GM12878 (cell line): ENCODE measurements at regions not wholly inside any gene's neighbourhood (a gene's known extent, or its start where the extent isn't known, plus 50 kb on each side); places are given as distances from the start of the nearest gene placed in this dataset.

ENCODE experiments used
- CEBPB ChIP-seq, 2 experiments: fragments of 150-350 bp in 1 of 2; IDR thresholded peaks; 2 replicates each; pipeline ENCODE4 v1.6.1; 2012 to 2014; ENCODE audit warnings: low read depth in 2 of 2, low read length in 2 of 2, borderline replicate concordance in 1 of 2, inconsistent platforms in 1 of 2
- MYB ChIP-seq: fragments of 150-350 bp; IDR thresholded peaks from 2 replicates; pipeline ENCODE4 v1.6.1; 2014; ENCODE audit warnings: mild to moderate bottlenecking, low read depth, low read length, borderline replicate concordance
- RBBP5 ChIP-seq: fragments of 200-600 bp; sonication (generic); conservative IDR thresholded peaks from 2 replicates; pipeline ENCODE4 v1.6.1; 2016
- SMAD1 ChIP-seq: fragments of 450-650 bp; IDR thresholded peaks from 2 replicates; pipeline ENCODE4 v1.6.1; 2018; ENCODE audit warnings: mild to moderate bottlenecking, low read depth; ENCODE audit not compliant: partially characterized antibody
- ZSCAN29 ChIP-seq: fragments of 450-650 bp; IDR thresholded peaks from 2 replicates; pipeline ENCODE4 v1.6.1; 2017; ENCODE audit warnings: mild to moderate bottlenecking, moderate library complexity
- TF ChIP-seq, protein P1 (sequence below): IDR thresholded peaks from 2 replicates; pipeline ENCODE4 v1.6.1; 2012; ENCODE audit warnings: low read length, inconsistent platforms
- TF ChIP-seq, protein P2 (sequence below): IDR thresholded peaks from 2 replicates; pipeline ENCODE4 v1.6.1; 2012; ENCODE audit warnings: low read depth, low read length, improper control_type of control experiment
- TF ChIP-seq, protein P3 (sequence below): IDR thresholded peaks from 2 replicates; pipeline ENCODE4 v1.6.1; 2012; ENCODE audit warnings: mild to moderate bottlenecking, low read depth, low read length
- TF ChIP-seq, protein P4 (sequence below), 3 experiments: IDR thresholded peaks in 2 of 3; conservative IDR thresholded peaks in 1 of 3; 2 replicates each; pipeline ENCODE4 v1.5.1; 2011; ENCODE audit warnings: low read depth in 3 of 3, low read length in 3 of 3, mild to moderate bottlenecking in 3 of 3, control low read depth in 2 of 3, moderate library complexity in 2 of 3, inconsistent platforms in 1 of 3, mixed read lengths in 1 of 3; ENCODE audit not compliant: control insufficient read depth in 2 of 3, insufficient read depth in 1 of 3; ENCODE audit errors: extremely low read depth in 1 of 3
- TF ChIP-seq, protein P5 (sequence below): fragments of 450-650 bp; IDR thresholded peaks from 2 replicates; pipeline ENCODE4 v1.6.1; 2017; ENCODE audit warnings: antibody characterized with exemption, mild to moderate bottlenecking, moderate library complexity

DNA sequence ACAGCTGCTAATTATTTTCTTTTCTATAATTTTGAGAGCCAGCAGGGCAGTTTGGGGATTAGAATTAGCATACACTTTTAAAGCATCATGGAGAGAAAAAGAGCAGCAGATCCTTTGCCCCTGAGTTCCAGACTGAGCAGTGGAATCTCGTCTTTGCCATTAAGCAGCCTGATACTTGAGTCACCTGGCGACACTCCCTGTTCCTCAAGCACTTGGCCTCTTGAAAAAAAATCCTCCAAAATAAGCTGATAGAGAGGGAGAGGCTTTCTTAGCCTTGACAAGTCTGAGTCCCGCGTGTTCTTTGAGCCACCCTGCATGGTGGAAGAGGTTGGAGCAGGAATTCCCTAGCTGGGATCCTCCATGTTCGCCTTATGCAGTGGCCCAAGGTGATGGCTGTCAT lies 398.3 kb downstream of the IRX2 start:
- TF ChIP-seq, protein P1, sequence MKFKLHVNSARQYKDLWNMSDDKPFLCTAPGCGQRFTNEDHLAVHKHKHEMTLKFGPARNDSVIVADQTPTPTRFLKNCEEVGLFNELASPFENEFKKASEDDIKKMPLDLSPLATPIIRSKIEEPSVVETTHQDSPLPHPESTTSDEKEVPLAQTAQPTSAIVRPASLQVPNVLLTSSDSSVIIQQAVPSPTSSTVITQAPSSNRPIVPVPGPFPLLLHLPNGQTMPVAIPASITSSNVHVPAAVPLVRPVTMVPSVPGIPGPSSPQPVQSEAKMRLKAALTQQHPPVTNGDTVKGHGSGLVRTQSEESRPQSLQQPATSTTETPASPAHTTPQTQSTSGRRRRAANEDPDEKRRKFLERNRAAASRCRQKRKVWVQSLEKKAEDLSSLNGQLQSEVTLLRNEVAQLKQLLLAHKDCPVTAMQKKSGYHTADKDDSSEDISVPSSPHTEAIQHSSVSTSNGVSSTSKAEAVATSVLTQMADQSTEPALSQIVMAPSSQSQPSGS: no peak
- TF ChIP-seq, protein P2, sequence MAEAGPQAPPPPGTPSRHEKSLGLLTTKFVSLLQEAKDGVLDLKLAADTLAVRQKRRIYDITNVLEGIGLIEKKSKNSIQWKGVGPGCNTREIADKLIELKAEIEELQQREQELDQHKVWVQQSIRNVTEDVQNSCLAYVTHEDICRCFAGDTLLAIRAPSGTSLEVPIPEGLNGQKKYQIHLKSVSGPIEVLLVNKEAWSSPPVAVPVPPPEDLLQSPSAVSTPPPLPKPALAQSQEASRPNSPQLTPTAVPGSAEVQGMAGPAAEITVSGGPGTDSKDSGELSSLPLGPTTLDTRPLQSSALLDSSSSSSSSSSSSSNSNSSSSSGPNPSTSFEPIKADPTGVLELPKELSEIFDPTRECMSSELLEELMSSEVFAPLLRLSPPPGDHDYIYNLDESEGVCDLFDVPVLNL: no peak
- TF ChIP-seq CEBPB (IDR thresholded peaks at IDR 0.05; ENCODE audit: borderline replicate concordance in 1 of 2, low read depth in 2 of 2, low read length in 2 of 2) (no peak), SMAD1 (no peak), RBBP5 (no peak), MYB (no peak), ZSCAN29 (no peak)
- TF ChIP-seq, protein P3, sequence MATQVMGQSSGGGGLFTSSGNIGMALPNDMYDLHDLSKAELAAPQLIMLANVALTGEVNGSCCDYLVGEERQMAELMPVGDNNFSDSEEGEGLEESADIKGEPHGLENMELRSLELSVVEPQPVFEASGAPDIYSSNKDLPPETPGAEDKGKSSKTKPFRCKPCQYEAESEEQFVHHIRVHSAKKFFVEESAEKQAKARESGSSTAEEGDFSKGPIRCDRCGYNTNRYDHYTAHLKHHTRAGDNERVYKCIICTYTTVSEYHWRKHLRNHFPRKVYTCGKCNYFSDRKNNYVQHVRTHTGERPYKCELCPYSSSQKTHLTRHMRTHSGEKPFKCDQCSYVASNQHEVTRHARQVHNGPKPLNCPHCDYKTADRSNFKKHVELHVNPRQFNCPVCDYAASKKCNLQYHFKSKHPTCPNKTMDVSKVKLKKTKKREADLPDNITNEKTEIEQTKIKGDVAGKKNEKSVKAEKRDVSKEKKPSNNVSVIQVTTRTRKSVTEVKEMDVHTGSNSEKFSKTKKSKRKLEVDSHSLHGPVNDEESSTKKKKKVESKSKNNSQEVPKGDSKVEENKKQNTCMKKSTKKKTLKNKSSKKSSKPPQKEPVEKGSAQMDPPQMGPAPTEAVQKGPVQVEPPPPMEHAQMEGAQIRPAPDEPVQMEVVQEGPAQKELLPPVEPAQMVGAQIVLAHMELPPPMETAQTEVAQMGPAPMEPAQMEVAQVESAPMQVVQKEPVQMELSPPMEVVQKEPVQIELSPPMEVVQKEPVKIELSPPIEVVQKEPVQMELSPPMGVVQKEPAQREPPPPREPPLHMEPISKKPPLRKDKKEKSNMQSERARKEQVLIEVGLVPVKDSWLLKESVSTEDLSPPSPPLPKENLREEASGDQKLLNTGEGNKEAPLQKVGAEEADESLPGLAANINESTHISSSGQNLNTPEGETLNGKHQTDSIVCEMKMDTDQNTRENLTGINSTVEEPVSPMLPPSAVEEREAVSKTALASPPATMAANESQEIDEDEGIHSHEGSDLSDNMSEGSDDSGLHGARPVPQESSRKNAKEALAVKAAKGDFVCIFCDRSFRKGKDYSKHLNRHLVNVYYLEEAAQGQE: no peak
- TF ChIP-seq, protein P4, sequence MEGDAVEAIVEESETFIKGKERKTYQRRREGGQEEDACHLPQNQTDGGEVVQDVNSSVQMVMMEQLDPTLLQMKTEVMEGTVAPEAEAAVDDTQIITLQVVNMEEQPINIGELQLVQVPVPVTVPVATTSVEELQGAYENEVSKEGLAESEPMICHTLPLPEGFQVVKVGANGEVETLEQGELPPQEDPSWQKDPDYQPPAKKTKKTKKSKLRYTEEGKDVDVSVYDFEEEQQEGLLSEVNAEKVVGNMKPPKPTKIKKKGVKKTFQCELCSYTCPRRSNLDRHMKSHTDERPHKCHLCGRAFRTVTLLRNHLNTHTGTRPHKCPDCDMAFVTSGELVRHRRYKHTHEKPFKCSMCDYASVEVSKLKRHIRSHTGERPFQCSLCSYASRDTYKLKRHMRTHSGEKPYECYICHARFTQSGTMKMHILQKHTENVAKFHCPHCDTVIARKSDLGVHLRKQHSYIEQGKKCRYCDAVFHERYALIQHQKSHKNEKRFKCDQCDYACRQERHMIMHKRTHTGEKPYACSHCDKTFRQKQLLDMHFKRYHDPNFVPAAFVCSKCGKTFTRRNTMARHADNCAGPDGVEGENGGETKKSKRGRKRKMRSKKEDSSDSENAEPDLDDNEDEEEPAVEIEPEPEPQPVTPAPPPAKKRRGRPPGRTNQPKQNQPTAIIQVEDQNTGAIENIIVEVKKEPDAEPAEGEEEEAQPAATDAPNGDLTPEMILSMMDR (IDR thresholded peaks at IDR 0.05 in 2 of 3, conservative IDR thresholded peaks at IDR 0.05 in 1 of 3; ENCODE audit: control insufficient read depth in 2 of 3, extremely low read depth in 1 of 3, insufficient read depth in 1 of 3, low read depth in 3 of 3, low read length in 3 of 3): no peak
- TF ChIP-seq, protein P5, sequence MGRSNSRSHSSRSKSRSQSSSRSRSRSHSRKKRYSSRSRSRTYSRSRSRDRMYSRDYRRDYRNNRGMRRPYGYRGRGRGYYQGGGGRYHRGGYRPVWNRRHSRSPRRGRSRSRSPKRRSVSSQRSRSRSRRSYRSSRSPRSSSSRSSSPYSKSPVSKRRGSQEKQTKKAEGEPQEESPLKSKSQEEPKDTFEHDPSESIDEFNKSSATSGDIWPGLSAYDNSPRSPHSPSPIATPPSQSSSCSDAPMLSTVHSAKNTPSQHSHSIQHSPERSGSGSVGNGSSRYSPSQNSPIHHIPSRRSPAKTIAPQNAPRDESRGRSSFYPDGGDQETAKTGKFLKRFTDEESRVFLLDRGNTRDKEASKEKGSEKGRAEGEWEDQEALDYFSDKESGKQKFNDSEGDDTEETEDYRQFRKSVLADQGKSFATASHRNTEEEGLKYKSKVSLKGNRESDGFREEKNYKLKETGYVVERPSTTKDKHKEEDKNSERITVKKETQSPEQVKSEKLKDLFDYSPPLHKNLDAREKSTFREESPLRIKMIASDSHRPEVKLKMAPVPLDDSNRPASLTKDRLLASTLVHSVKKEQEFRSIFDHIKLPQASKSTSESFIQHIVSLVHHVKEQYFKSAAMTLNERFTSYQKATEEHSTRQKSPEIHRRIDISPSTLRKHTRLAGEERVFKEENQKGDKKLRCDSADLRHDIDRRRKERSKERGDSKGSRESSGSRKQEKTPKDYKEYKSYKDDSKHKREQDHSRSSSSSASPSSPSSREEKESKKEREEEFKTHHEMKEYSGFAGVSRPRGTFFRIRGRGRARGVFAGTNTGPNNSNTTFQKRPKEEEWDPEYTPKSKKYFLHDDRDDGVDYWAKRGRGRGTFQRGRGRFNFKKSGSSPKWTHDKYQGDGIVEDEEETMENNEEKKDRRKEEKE: no peak
